ENCODE measurements at regions not wholly inside any gene's neighbourhood (a gene's known extent, or its start where the extent isn't known, plus 50 kb on each side); places are given as distances from the start of the nearest gene placed in this dataset.

GRCh38 chr7:113268757-113269156 is 150.4 kb upstream of the SMIM30 start:
- TF ChIP-seq, protein P1, sequence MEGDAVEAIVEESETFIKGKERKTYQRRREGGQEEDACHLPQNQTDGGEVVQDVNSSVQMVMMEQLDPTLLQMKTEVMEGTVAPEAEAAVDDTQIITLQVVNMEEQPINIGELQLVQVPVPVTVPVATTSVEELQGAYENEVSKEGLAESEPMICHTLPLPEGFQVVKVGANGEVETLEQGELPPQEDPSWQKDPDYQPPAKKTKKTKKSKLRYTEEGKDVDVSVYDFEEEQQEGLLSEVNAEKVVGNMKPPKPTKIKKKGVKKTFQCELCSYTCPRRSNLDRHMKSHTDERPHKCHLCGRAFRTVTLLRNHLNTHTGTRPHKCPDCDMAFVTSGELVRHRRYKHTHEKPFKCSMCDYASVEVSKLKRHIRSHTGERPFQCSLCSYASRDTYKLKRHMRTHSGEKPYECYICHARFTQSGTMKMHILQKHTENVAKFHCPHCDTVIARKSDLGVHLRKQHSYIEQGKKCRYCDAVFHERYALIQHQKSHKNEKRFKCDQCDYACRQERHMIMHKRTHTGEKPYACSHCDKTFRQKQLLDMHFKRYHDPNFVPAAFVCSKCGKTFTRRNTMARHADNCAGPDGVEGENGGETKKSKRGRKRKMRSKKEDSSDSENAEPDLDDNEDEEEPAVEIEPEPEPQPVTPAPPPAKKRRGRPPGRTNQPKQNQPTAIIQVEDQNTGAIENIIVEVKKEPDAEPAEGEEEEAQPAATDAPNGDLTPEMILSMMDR (conservative IDR thresholded peaks at IDR 0.05; ENCODE audit: low read length): no peak
- TF ChIP-seq EZH2phosphoT487 (IDR thresholded peaks at IDR 0.05; ENCODE audit: borderline replicate concordance): no peak
